Activated CD8-positive, alpha-beta memory T cell treated with anti-CD3 and anti-CD28 coated beads, Interleukin-2, amount 50 U/mL, for 48 hours (primary cell): ENCODE measurements at regions not wholly inside any gene's neighbourhood (a gene's known extent, or its start where the extent isn't known, plus 50 kb on each side); places are given as distances from the start of the nearest gene placed in this dataset.

Experiments used
- DNase-seq: peaks from one replicate; pipeline ENCODE4 v3.0.0-alpha.2; 2020

DNA sequence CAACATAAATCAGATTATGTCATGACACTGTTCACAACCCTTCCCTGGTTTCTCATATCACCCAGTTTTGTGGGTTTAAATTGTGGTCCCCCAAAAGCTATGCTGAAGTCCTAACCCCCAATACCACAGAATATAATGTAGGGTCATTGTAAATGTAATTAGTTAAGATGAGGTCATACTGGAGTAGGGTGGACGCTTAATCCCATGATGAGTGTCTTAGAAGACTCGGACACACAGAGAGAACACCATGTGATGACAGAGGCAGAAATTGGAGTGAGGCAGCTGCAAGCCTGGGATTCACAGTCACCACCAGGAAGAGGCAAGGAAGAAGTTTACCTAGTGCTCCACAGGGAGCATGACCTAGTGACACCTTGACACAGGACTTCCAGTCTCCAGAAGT is 197.8 kb downstream of the SALL1 start:
- no peak for DNase-seq

- no peak for DNase-seq
Observed at GRCh38 chr16:50950955-50951354, 200.1 kb downstream of the SALL1 start.

- no peak for DNase-seq
Observed at GRCh38 chr16:50948268-50948930, 202.7 kb downstream of the SALL1 start.

- no peak for DNase-seq
Observed at GRCh38 chr16:50947826-50948225, 203.2 kb downstream of the SALL1 start.

GRCh38 chr16:50946606-50947005 is 204.5 kb downstream of the SALL1 start:
- no peak for DNase-seq

DNA sequence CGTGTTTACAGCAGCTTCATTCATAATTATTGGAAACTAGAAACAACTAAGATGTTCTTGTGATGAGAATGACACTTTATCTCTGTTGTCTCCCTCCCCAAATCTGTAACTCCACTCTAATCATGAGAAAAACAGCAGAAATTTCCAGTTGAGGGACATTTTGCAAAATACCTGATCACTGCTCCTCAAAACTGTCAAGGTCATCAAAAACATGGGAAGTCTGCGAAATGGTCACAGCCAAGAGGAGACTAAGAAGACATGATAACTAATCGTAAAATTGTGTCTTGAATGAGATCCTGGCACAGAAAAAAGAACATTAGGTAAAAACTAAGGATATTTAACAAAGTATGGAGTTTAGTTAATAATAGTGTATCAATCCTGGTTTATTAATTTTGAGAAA is 204.2 kb downstream of the CYLD start:
- no peak for DNase-seq

DNA sequence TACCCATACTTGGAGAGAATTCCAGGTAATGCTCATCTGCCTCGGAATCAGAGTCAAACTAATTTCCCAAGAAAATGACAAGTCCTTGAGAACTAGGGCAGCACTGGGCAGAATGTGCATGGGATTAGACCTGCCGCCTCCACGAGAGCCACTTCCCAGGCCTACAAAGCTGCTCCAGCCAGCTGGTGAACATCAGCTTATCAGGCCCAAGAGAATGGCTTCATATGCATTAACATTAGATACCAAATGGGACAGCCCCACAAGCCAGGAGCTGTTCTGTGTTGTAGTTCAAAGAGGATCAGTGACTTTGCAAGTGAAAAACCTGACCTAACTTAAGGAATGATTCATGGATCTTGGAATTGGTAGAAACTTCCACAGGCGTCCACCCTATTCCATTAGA is 203.3 kb downstream of the CYLD start:
- no peak for DNase-seq

- no peak for DNase-seq
Observed at GRCh38 chr16:50944436-50944835, 202.6 kb downstream of the CYLD start.

- DNase-seq = no peak
Observed at GRCh38 chr16:50944033-50944432, 202.1 kb downstream of the CYLD start.

GRCh38 chr16:50942143-50942542 is 200.3 kb downstream of the CYLD start:
- DNase-seq = no peak

DNA sequence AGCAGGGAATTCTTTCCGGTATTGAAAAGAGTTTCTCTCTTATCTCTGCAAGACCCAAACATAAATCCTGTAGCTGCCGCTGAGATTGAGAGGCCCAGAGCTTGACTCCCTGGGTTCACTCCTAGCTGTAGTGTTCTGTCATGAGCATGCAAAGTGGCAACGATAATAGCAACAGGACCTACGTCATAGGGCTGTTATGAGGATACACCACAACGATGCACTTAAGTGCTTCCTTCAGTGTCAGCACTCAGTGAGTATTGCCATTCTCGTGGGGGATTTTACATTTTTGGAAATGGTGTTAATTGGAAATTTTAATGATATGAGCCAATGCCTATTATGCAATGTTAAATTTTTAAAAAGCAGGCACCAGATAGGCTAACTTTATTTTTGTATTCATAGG is 199.8 kb downstream of the CYLD start:
- no peak for DNase-seq

DNA sequence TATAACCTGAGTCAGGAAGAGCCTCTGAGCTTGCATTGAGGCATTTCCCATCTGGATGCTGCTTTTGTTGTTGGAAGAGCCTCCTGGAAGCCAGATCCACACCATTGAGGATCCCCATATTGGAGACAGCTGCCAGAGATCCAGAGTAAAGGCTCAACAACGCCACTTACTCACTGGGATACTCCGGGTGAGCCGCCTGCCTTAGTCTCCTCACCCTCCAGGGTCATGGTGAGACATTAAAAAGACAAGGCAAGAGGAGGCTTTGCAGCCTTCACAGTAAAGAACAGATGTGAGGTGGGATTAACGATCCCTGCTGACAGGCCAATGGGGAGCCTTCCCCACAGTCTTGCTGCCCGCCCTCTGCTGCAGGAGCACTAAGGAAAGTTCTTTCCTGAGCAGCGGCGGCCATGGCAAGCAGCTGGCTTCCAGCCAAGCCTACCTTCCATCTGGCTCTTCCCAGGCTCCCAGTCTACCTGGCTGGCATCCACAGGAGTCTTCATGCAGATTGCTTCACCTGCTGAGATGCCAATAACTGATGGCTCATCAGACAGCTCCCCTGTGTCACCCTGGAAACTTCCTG is 198.5 kb downstream of the CYLD start:
- no peak for DNase-seq

DNA sequence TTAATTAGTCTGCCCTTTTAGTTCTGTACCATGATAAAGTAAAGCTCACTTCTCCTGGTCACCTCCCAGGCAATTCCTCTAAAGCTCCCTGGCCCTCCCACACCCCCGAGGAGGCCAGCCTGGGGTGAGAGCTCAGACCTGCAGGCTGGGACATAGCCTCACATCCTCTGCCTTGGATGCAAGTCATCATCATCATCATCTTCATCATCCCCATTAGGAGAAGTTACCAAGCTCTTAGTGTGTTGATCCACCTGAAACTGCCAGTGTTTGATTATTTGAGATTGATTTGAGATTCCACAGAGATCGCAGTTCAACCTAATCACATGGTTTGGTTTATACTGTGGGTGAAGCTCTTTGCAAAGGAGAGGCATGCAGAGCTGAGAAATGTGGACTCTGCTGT is 197.5 kb downstream of the CYLD start:
- DNase-seq = no peak

GRCh38 chr16:50938932-50939331 is 197.0 kb downstream of the CYLD start:
- DNase-seq = no peak

DNA sequence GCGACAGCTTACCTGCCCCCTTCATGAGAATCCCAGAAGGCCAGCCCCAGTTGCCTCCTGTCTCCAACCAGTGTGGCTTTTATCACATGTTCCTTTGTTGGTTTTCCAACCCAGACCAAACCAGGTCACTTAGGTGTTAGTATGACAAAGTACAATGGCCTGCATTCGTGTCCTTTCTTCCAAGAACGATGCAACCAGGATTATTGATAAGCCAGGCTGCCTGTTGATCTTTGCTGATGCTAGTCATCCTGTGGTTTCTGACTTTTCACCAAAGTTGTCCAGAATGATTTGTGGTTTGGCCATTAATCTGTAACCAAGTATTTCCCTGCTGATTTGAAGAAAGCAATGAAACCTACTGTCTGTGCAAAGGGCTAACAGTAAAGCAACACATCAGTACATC is 191.4 kb downstream of the CYLD start:
- no peak for DNase-seq

DNA sequence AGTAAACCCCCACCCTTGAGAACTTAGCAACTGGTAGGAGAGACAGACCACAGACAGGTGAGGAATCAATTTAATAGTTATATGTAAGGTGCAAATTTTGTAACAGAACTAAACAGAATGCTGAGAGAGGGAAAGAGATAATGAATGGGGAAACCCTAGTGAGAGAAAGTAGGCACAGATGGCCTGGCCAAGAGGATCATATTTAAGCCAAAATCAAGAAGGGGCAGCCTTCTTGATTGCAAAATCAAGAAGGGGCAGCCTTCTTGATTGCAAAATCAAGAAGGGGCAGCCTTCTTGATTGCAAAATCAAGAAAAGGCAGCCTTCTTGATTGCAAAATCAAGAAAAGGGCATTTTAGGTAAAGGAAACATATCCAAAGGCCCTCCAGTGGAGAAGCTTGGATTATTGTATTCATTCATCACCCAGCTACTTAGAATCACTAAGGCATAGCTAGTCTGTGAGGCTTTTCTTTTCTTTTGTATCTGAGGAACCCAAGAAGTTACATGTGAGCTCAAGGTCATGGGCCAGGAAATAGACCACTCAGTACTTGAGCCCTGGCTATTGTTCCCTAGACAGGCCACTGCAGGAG is 190.6 kb downstream of the CYLD start:
- no peak for DNase-seq

DNA sequence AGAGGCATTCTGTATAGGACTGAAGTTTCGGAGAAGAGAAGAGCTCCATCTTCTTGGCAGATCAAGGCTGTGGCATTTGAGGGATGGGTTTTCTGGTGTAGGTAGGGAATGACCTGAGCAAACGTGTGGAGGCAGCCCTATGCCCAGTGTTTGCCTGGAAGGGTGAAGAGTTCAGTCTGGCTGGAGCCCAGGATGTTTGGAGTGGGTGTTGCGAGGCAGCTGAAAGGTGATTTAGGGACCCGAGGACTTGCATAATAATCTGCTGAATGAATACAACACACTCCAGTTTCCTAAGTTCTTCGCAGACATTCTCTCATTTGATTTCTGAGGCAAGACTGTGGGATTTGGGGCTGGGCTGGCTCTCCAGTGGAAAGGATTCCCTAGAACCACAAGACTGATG is 186.2 kb downstream of the CYLD start:
- DNase-seq = no peak

- DNase-seq = no peak
Observed at GRCh38 chr16:50925758-50926357, 184.0 kb downstream of the CYLD start.

- no peak for DNase-seq
Observed at GRCh38 chr16:50924759-50925545, 183.1 kb downstream of the CYLD start.

DNA sequence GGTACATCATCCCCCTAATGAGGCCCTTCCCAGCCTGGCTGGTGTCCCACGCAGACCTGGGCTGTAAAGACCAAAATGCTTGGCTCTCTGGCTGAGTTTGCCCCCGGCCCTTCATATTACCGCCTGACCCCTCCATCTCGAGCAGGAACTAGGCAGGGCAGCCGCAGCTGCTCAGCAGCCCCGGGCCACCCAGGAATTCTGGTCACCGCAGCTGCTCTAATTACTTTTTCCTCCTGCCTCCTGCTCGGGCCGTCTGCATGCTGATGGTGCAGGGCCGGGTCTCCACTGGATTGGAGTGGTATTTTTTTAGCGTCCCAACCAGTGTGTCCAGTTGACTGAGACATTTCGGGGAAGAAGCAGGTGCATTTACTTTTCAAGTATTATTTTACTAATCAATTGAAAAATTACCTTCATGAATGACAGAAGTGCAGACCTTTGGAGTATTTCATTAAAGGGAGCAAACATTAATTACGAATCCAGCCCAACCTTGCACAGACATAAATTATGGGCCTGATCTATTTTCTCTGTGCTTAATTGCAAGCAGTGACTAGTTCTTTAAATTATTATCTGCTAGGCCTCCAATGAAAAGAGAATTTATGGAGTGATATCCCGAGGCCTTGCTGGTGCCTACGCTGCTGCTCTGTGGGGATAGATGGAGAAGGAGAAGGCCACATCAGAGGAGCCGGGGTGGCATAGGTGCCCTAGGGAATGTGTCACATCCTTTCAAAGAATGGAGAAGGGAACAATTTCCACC is 176.2 kb downstream of the CYLD start:
- DNase-seq = no peak

- no peak for DNase-seq
Observed at GRCh38 chr16:50916040-50916439, 174.2 kb downstream of the CYLD start.

DNA sequence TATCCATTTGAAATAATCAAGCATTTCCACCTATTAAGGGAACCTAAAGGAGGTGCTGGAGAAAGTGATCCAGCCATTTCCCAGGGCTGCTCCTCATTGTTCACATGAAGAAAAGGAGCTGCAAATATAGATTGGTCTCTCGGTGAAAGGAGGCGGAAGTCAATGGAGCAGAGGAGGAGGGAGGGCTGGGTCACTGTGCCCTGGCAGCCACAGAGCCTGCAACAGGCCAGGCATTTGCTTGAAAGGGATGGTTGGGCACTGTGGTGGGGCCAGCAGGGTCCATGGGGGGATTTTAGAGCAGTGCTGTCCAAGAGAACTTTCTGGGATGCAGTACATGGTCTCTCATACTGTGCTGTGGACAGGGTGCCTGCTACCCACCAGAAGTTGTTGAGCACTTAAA is 173.2 kb downstream of the CYLD start:
- DNase-seq = no peak

- no peak for DNase-seq
Observed at GRCh38 chr16:50910736-50911100, 168.8 kb downstream of the CYLD start.
